Stimulated activated CD8-positive, alpha-beta memory T cell treated with anti-CD3 and anti-CD28 coated beads, Interleukin-12 subunit alpha, Interleukin-12 subunit beta, amount 100 ng/mL, for 24 hours (primary cell): ENCODE measurements at regions not wholly inside any gene's neighbourhood (a gene's known extent, or its start where the extent isn't known, plus 50 kb on each side); places are given as distances from the start of the nearest gene placed in this dataset.

Experiments
- DNase-seq: peaks from one replicate; pipeline ENCODE4 v3.0.0-alpha.2; 2020; ENCODE audit errors: extremely low read depth

GRCh38 chr2:221042926-221043325 lies 529.2 kb downstream of the EPHA4 start:
- DNase-seq, result no peak

- no peak for DNase-seq
Measured at GRCh38 chr2:221044781-221045180, 527.3 kb downstream of the EPHA4 start.

GRCh38 chr2:221050020-221050795 lies 521.9 kb downstream of the EPHA4 start:
- DNase-seq, result no peak

GRCh38 chr2:221051162-221051561 lies 520.9 kb downstream of the EPHA4 start:
- no peak for DNase-seq

- no peak for DNase-seq
Measured at GRCh38 chr2:221060376-221060775, 511.7 kb downstream of the EPHA4 start.

- no peak for DNase-seq
Measured at GRCh38 chr2:221063568-221063967, 508.5 kb downstream of the EPHA4 start.

GRCh38 chr2:221064058-221064854 lies 507.8 kb downstream of the EPHA4 start:
- no peak for DNase-seq

- no peak for DNase-seq
Measured at GRCh38 chr2:221064880-221065279, 507.2 kb downstream of the EPHA4 start.

- DNase-seq, result no peak
Measured at GRCh38 chr2:221068123-221068522, 504.0 kb downstream of the EPHA4 start.

GRCh38 chr2:221070106-221070505 lies 502.0 kb downstream of the EPHA4 start:
- DNase-seq, result no peak

- no peak for DNase-seq
Measured at GRCh38 chr2:221073326-221074049, 498.6 kb downstream of the EPHA4 start.

- DNase-seq, result no peak
Measured at GRCh38 chr2:221074238-221074637, 497.9 kb downstream of the EPHA4 start.

- DNase-seq, result no peak
Measured at GRCh38 chr2:221075203-221075602, 496.9 kb downstream of the EPHA4 start.

- DNase-seq, result no peak
Measured at GRCh38 chr2:221077251-221077650, 494.9 kb downstream of the EPHA4 start.

GRCh38 chr2:221077799-221078198 lies 494.3 kb downstream of the EPHA4 start:
- DNase-seq, result no peak

GRCh38 chr2:221085341-221085900 lies 486.7 kb downstream of the EPHA4 start:
- no peak for DNase-seq

GRCh38 chr2:221085936-221086335 lies 486.2 kb downstream of the EPHA4 start:
- DNase-seq, result no peak

GRCh38 chr2:221087779-221088178 lies 484.3 kb downstream of the EPHA4 start:
- DNase-seq, result no peak

GRCh38 chr2:221088506-221088905 lies 483.6 kb downstream of the EPHA4 start:
- DNase-seq, result no peak

GRCh38 chr2:221095356-221095755 lies 476.7 kb downstream of the EPHA4 start:
- no peak for DNase-seq

GRCh38 chr2:221096706-221097567 lies 475.2 kb downstream of the EPHA4 start:
- DNase-seq, result no peak
